ENCODE measurements at regions not wholly inside any gene's neighbourhood (a gene's known extent, or its start where the extent isn't known, plus 50 kb on each side); places are given as distances from the start of the nearest gene placed in this dataset.

DNA sequence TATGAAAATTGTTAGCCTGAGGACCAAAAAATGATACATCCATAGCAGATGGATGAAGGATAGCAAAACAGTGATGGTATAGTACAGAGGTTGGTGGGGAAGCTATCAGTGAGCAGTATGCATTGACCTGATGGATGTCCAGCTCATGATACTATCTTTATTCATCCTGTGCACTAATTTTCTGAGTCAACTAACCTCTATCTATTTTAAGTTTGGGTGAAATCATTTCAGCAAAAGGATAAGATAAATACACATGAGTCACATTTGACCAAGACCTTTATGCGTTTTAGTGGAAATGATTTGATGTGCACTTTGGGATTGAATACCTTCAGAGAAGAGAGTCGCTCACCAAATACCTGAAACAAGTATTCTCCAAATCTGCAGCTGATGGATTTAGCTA is 351.0 kb upstream of the NR3C2 start:
- TF ChIP-seq, protein P1, sequence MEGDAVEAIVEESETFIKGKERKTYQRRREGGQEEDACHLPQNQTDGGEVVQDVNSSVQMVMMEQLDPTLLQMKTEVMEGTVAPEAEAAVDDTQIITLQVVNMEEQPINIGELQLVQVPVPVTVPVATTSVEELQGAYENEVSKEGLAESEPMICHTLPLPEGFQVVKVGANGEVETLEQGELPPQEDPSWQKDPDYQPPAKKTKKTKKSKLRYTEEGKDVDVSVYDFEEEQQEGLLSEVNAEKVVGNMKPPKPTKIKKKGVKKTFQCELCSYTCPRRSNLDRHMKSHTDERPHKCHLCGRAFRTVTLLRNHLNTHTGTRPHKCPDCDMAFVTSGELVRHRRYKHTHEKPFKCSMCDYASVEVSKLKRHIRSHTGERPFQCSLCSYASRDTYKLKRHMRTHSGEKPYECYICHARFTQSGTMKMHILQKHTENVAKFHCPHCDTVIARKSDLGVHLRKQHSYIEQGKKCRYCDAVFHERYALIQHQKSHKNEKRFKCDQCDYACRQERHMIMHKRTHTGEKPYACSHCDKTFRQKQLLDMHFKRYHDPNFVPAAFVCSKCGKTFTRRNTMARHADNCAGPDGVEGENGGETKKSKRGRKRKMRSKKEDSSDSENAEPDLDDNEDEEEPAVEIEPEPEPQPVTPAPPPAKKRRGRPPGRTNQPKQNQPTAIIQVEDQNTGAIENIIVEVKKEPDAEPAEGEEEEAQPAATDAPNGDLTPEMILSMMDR (IDR thresholded peaks at IDR 0.05; ENCODE audit: low read depth, low read length, poor library complexity, severe bottlenecking), result no peak
- TF ChIP-seq EZH2phosphoT487 (IDR thresholded peaks at IDR 0.05; ENCODE audit: borderline replicate concordance, low read length), result no peak
